GM21576 (cell line): ENCODE measurements at regions not wholly inside any gene's neighbourhood (a gene's known extent, or its start where the extent isn't known, plus 50 kb on each side); places are given as distances from the start of the nearest gene placed in this dataset.
"Not testable (repeated sequence)": the region's sequence is repeated elsewhere in the genome, so short reads cannot be mapped to it uniquely, and the experiment has no call there.

Experiments
- ATAC-seq: cut with Tn5 transposase; IDR thresholded peaks from one replicate; pipeline ENCODE4 v1.9.1; 2021; ENCODE audit warnings: mild to moderate bottlenecking, moderate library complexity; ENCODE audit not compliant: unreplicated experiment

DNA sequence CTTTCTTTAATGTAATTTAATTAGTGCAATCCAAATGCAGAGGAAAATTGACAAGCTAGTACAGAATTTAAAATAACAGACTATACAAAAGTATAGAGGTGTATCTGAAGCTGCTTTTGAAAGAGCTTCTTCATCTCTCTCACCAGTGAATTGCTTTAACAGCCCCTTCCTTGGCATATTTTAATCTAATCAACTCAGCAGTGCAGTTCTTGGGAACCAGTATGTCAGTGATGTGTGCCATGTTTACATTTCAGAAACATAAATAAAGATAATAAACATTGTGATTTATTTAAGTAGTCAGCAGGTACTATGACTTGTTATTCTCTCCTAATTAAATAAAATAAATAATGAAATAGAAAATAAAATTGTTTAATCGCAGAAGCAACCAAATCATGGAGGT lies 1260.6 kb downstream of the NCAM2 start:
- ATAC-seq, result no peak

DNA sequence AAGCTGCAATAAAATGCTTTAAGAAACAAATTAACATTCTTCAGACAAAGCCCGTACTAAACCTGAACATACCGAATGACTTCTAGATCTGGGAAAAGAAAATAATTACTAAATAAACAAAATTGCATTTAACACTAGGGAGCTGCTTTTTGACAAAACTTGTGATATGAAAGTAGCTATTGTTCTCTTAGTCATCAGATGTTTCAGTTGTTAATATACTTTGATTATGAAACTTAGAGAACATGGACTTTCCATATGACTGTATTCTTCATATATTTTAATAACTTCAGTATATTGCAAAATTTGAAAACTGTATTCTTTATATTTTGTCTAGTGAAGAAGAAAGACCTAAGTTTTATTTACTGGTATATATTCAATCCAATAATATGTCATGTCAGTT lies 1262.1 kb downstream of the NCAM2 start:
- ATAC-seq, result no peak

DNA sequence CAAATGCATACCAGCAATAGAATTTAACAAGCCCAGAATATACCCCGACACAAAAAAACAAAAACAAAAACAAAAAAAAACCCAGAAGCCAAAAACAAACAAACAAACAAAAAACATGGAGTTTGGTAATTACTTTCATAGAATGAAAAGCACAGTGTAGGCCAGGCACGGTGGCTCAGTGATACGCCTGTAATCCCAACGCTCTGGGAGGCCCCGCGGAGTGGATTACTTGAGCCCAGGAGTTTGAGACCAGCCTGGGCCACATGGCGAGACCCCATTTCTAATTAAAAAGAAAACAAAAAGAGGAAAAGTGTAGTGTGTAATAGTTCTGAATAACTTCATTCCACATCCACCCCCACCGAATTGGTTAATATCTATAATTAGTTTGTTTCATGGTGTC lies 1265.7 kb downstream of the NCAM2 start:
- ATAC-seq, result no peak

DNA sequence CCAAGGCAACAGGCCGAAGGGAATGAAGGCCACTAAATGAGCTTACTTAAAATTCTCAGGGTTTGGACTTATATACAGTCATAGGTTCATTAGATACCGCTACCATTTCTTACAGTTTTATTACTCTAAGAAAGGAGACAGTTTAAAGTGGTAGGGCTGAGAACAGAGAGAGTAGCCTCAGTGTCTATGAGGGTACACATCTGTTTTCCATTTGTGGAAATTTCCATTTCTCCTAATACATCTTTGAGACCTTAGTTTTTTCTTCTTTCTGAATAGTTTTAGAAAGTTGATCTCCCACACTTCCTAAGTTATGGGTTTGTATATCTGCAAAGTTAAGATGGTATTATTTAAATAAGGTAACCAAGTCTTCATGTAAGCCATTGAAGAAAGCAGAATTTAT lies 1279.1 kb downstream of the NCAM2 start:
- ATAC-seq, result no peak

DNA sequence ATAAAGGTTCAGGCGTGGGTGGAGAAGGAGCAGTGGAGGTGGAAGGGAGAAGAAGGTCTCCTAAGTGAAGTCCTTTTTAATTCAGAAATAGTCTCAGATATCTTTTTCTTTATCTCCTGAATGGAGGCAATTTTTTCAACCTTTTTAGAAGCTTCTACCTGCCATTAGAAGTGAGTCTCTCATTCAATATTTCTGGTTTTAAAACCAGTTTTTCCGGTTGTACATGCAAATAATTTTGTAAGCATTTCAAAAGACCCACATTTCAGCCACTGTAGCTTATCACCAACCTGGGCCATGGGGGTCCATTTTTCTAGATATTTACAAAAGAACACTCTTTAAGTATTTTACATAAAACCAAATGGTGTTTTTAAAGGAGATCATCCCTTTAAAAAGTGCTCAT lies 1280.2 kb downstream of the NCAM2 start:
- ATAC-seq, result no peak

DNA sequence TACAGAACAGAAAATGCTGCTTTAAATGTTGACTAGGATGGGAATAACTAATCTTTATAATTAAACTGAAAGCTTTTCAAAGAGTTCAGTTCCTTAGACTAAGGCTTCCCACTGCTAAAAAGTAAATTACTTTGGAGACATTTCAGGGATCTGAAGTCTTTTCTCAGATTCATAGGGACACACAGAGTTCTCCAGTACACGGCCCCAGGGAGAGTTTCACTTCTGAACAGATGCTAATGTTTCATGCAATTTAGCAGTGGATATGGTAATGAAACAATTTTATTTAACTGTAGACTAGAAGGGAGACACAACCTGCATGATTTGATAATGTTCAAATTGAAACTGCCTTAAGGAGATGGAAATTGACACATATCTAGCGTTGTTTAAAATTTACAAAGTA lies 1282.6 kb downstream of the NCAM2 start:
- no peak for ATAC-seq

DNA sequence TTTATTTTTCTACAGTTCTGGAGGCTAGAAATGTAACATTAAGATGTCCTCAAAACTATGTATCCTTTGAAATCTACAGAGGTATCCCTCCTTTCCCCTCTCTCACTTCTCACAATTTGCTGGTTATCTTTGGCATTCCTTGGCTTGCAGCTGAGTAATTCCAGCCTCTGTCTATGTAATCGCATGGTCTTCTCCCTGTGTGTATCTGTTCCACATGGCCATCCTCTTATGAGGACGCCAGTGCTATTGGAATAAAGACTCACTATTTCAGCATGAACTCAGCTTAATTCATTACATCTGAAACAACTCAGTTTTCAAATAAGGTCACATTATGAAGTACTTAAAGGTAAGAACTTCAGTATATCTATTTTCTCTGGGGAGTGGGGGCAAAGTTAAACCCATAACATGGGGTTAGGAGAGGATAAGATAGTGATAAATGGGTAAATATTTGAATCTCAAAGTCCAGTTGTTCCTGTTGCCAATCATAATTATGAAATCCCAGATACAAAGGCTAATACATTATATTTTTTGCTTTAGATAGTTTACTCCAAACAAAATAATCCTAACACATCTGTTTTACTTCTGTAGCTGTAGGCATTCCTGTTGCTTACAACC lies 1290.8 kb downstream of the NCAM2 start:
- no peak for ATAC-seq

DNA sequence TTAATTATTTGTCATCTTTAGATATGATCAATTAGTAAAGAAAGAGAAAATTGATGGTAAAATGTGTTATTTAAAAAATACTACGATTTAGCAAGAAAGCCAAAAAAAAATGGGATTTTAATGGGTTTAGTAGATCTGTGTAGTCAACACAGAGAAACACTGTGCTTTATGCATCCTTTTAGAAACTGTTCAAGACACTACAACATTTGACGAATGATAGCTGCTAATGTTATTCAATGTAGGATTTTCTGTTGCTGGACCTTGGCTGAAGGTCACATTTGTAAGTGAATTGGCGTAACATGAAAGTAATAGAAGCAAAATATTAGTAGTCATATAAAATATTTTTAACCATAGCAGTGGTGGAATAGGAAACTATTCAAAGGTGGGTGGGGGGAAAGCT lies 1293.9 kb downstream of the NCAM2 start:
- ATAC-seq, result no peak

DNA sequence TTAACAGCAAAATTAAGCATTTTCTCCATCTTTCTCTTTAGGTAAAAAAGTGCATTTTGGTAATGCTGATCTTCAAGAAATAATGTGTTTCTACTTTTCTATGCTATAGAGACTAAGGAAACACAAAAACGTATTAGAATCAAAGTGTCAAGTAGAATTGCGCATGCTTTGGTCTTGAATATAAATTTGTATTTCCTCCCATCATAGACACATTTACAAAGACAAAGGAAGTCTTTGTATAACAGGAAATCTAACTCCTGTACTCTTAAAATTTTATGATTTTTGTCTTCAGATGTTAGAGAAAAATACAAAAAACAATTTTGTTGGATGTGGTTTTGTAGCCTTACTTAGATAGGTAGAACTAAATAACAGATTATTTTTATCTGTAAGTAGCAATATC lies 1299.4 kb downstream of the NCAM2 start:
- ATAC-seq, result no peak

DNA sequence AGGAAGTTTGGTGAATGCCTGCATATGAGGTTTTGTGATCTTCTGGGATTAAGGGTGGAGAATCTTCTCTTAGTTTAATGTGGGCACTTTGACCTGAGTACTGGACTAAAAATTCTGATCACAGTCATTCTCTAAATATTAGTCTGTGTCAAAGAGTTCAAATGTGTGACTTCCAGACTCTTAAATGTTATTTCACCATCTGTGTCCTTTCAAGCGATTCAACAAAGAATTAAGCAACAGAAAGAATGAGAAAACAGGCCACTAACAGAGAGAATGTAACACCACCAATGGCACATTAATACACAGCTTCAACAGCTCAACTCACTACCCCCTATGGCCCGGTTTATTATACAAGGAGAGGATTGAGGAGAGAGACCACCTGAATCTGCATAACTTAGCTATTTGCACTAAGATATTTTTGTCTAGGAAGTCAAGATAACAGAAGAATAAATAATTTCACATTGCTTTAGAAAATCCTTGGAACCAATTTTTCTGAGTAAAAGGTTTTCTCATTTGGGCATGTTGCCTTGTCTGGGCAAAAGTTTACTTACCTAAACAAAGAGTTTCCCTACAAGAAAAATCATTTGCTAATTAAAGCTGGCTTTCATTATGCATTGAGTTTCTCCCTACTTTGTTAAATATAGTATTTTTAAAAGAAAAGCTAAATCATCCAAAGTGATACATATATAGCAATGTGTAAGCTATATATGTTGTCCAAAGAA lies 1313.7 kb downstream of the NCAM2 start:
- ATAC-seq, result no peak

DNA sequence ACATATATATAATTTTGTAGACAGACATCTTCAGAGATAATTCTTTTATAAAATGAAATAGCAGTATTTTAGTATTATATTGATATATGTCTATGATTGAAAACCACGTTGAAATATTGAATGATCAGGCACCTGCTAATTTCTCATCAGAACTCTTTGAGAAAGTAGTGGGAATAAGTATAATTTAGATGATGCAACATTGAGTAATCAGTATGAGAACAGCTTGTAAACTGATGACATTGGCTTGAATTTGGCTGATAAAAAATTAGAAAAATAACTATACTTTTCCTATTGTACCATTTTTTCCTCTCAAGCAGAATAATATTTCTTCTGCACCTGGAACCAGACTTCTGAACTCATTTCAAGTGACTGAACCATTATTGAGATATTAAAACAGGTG lies 1316.8 kb downstream of the NCAM2 start:
- ATAC-seq, result no peak

DNA sequence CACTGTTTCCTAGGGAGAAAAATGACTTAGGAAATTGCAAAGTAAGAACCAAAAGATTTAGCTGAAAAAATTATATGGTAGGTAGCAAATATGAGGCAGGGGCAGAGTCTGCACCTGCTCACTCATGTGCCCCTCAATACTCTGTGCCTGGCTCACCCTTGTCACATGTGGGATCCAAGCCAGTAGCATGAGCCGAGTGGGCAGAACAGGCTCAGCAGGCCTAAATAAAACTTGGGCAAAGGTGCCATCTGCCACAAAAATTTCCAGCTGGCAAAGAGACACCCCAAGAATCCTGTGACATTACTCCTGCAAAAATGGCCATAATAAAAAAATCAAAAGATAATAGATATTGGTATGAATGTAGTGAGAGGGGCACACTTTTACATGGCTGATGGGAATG lies 1321.2 kb downstream of the NCAM2 start:
- no peak for ATAC-seq

DNA sequence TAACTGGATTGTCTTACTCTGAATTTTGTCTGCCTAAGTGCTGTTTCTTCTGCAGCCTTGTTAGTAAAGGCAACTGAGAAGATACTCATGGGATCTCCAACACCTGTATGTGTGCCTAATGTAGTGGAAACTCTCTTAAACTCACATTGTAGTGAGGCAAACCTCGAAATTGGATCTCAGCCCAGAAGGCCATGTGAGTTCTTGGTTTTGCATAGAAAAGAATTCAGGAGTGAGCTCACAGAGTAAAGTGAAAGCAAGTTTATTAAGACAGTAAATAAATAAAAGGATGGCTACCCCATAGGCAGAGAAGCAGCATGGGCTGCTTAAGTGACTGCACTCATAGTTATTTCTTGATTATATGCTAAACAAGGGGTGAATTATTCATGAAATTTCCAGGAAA lies 1344.7 kb downstream of the NCAM2 start:
- no peak for ATAC-seq

DNA sequence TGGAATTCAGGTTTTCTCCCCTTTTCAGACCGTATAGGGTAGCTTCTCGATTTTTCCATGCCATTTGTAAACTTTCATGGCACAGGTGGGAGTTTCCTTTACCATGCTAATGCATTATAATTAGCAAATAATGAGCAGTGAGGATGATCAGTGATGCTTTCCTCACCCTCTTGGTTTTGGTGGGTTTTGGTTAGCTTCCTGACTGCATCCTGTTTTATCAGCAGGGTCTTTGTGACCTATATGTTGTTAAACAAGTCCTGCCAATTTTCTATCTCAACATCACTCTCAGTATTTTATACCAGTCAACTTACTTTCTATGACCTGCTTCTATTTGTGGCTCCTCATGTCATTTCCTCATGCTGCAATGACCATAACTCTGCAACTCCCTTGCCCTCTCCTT lies 1345.1 kb downstream of the NCAM2 start:
- ATAC-seq, result no peak

DNA sequence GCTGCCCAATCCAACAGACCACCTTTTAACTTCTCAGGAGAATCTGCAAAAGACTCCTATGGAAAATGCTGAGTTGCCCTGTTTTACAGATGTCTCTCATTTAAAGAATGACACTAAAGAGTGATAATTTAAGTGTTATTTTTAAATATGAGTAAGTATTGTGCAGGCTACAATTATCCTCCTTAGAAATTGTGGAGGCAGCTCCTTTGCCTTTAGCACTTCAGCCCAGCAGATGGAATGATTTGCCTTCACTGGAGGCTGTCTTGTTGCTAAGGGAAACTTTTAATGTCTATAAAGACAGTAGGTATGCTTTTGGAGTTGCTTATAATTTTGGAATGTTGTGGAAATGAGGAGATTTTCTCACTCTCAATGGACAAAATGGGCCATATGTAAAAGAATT lies 1345.5 kb downstream of the NCAM2 start:
- ATAC-seq, result no peak

DNA sequence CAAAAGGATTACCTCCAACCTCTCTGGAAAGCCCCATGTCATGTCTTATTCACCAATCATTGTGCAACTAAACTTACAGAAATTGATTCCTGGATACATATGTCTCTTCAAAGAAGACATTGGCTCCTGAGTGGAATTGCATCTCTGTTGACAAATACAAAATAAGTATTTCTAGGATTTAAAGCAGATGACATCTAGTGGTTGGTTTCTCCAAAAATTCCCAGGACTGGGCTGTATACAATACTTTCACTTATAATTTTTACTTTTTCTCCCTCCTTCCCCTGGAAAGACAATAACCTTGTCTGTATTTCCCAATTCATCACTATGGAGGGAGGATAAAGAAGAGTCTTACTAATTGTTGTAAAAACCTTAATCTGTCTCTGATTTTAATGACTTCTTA lies 1347.4 kb downstream of the NCAM2 start:
- ATAC-seq, result no peak

DNA sequence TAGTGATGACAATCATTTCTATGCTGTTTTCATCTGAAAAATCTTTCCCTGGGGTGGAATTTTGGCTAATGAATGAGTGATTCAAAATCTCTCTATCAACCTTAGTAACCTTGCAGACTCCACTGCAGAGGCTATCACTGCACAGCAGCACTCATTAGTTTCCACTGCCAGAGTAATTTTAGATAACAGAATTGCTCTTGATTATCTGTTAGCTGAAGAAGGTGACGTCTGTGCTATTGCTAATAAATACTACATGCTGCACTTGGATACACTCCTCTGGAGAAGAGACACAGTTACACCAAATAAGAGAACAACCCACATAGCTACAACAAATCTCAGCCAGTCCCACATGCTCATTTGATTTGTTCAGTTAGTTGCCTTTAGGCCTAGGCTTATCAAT lies 1348.4 kb downstream of the NCAM2 start:
- no peak for ATAC-seq

DNA sequence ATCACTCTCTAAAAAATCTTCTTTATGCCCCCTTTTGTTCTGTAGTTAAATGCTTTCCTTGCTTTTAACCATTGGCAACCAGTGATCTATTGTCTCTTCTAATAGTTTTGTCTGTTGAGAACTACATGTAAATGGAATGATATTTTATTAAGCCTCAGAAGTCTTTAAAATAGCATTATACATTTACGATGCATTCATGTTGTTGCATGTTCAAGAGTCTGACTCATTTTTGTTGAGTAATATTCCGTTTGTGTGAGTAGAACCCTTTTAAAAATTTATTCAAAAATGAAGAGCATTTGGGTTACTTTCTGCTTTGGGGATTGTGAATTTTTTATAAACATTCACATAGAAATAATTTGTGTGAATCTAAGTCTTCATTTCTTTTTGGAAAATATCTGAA lies 1352.9 kb downstream of the NCAM2 start:
- ATAC-seq, result no peak

DNA sequence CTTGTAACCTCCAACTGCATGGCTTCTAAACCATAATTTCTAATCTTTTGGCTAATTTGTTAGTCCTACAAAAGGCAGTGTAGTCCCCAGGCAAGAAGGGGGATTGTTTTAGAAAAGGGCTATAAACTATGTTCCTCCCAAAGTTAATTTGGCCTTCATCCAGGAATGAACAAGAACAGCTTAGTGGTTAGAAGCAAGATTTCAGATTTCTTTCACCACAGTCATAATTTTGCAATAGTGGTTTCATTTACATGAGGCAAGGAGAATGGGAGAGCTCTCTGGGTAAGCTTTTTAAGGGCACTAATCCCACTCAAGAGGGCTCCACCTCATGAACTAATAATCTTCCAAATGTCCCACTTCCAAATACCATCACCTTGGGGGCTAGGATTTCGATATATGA lies 1353.9 kb downstream of the NCAM2 start:
- no peak for ATAC-seq

DNA sequence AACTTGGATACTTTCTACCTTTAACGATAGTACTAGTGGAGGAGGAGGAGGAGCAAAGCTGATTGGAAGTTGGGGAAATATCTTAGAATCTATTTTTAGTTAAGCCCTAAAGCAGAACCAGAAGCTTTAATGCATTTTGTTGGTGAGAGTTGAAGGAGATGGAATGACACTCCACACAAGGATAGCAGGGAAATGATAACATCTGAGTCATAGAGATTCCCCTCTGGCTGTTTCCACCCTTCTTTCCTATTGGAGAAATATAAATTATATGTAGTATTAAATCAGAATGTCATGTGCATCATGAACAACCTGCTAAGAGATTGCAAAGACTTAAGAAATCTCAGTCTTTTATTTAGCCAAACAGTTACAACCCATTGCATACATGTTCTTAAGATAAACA lies 1357.7 kb downstream of the NCAM2 start:
- ATAC-seq, result no peak

DNA sequence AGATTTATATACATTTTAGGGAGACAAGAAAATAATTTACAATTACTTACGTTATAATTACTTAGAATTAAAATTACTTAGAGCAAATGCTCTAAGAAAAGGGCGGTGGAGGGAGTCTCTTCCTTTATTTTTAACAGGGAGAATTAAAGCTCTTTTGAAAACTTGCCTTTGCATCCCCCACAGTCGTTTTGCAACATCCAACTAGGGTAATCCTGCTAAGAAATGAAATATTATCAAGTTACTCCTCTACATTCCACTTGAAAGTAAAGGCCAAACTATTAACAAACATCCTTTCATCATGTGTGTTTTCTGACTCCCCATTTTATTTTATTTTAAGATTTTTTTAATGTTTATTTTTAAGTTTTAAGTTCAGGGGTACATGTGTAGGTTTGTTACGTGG lies 1358.5 kb downstream of the NCAM2 start:
- ATAC-seq, result no peak

DNA sequence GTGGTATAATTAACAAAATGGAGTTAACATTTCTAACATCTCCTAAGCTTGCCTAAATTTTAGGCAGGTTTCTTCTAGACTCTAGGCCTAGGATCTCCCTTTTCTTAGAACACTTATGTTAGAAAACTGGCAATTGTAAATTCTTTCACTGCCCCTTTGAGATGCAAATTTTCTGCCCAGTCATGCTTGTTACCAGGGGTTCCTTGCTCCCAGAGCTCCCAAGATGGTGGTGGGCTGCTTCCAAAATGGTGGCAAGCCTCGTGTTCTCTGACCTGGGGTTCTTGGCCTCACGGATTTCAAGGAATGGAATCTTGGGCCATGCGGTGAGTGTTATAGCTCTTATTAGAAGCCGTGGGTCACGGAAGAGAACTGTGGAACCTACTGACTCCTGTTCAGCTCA lies 1361.4 kb downstream of the NCAM2 start:
- ATAC-seq, result not testable (repeated sequence)

DNA sequence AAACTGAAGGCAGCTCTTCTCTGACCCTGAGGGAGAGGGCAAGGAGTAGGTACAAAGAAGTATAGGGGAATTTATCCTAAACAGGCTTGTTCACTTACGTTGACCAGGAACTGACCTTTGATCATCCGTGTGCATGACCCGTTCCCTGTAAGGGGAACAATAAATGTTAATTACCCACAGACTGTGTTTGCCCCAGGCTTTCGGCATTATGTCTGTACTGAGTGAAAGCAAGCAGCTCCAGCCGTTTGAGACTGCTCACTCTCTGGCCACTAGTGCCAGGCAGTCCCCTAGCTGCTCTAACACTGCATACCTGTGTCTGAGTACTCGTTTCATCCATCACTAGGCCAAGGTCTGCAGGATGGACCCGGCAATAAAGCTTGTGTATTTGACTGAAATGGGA lies 1365.3 kb downstream of the NCAM2 start:
- no peak for ATAC-seq
